ENCODE measurements at regions not wholly inside any gene's neighbourhood (a gene's known extent, or its start where the extent isn't known, plus 50 kb on each side); places are given as distances from the start of the nearest gene placed in this dataset.

DNA sequence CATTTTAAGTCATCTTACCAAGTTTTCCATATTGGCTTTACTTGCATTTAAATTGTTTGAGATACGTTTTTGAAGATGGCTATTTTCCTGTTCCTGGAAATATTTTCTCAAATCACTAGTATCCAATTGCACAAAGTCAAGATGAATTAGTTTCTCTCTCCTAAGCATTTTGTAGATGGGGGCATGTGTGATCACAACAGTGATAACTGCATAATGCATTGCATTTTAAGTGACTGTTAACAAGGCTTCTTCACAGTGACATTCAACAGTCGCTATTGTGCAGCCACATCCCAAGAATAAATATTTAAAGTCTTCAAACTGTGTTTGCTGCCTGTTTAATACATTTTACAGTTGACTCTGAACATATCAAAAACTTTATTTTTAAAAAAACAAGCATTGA lies 694.2 kb upstream of the CDH7 start:
- DNase-seq (ENCODE audit: low spot score in 2 of 2): no peak
- Histone ChIP-seq H3K27ac (no peak overlapping the region), H3K4me3 (no peak overlapping the region), H3K36me3 (no peaks in the 10 kb centered on the region), H3K9me3 (no peaks in the 10 kb centered on the region), H3K4me1 (no peaks in the 10 kb centered on the region), H3K27me3 (no peaks in the 10 kb centered on the region)
- TF ChIP-seq CTCF (IDR thresholded peaks at IDR 0.05): no peak
- intact Hi-C loops (cut with DNase I): no loop called here

DNA sequence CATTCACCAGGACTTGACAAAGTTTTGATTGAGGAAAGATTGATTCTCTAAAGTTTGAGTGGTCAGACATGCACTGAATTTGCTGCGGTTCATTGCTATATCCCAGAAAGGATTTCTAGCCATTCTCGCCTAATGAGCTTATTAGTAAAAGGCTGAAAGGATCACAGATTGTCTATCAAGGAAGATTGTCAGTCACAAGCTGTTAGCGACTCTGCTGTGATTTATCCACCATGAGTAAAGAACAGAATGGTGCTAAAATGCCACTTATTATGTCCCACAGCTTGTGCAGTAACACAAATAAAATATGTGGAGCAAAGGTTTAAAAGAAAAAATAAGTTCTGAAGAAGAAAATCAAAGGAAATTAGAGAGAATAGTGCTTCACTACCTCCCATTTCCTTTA lies 701.2 kb upstream of the CDH7 start:
- no peaks in the 10 kb centered on the region for H3K27me3 ChIP-seq
- no peaks in the 10 kb centered on the region for H3K36me3 ChIP-seq
- H3K27ac ChIP-seq: no peak overlapping the region
- DNase-seq (ENCODE audit: low spot score in 2 of 2): no peak
- H3K4me3 ChIP-seq: no peak overlapping the region
- intact Hi-C loops (cut with DNase I): no loop called here
- H3K4me1 ChIP-seq: no peaks in the 10 kb centered on the region
- TF ChIP-seq CTCF (IDR thresholded peaks at IDR 0.05): no peak
- no peaks in the 10 kb centered on the region for H3K9me3 ChIP-seq

GRCh38 chr18:65039578-65039977 lies 711.2 kb upstream of the CDH7 start:
- H3K9me3 ChIP-seq: no peaks in the 10 kb centered on the region
- H3K4me1 ChIP-seq: no peaks in the 10 kb centered on the region
- H3K4me3 ChIP-seq: no peak overlapping the region
- no peaks in the 10 kb centered on the region for H3K36me3 ChIP-seq
- TF ChIP-seq CTCF (IDR thresholded peaks at IDR 0.05): no peak
- H3K27ac ChIP-seq: no peak overlapping the region
- DNase-seq (ENCODE audit: low spot score in 2 of 2): no peak
- H3K27me3 ChIP-seq: no peaks in the 10 kb centered on the region
- intact Hi-C loops (cut with DNase I): no loop called here

DNA sequence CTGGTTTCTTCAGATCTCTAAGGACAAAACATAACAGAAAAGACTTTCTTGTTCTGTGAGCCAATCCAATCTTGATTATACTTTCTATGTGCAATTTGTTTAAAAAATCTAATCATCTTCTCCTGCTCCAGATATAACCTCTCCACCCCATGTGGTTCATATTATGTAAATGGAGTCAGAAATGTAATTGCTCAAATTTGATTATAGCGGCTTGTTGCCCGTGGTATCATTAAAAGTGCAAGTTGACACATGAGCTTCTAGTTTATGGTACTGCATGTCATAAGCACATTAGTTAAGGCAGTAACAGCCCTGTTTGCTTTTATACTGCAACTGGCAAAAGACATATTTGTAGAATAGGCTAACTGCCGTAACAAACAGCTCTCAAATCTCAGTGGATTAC lies 715.1 kb upstream of the CDH7 start:
- intact Hi-C loops (cut with DNase I): no loop called here
- DNase-seq (ENCODE audit: low spot score in 2 of 2): no peak
- H3K27me3 ChIP-seq: no peaks in the 10 kb centered on the region
- no peak overlapping the region for H3K4me3 ChIP-seq
- no peak overlapping the region for H3K27ac ChIP-seq
- no peaks in the 10 kb centered on the region for H3K36me3 ChIP-seq
- no peaks in the 10 kb centered on the region for H3K4me1 ChIP-seq
- no peak for TF ChIP-seq CTCF (IDR thresholded peaks at IDR 0.05)
- no peaks in the 10 kb centered on the region for H3K9me3 ChIP-seq

DNA sequence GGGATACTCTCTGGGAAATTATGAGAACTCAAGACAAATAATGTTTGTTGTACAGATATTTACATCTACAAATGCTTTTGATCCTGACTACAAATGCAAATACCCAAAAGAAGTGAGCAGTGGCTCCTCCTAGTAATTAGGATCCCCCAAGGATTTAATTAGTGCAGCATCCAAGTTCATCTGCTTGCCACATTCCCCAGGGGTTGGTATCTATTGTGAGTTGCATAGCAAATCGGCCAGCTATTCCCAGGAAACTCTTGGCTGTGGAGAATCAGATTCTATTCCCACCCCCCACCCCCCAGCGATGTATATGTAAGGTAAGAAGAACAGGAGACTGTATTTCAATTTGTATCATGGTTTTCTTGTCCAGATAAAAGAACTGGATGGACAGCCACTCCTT lies 725.1 kb upstream of the CDH7 start:
- H3K4me3 ChIP-seq: no peak overlapping the region
- peaks cover 0 to 3% of the 10 kb centered on the region in 2 donors for H3K9me3 ChIP-seq
- intact Hi-C loops (cut with DNase I): no loop called here
- no peaks in the 10 kb centered on the region for H3K27me3 ChIP-seq
- H3K4me1 ChIP-seq: no peaks in the 10 kb centered on the region
- no peak for TF ChIP-seq CTCF (IDR thresholded peaks at IDR 0.05)
- H3K27ac ChIP-seq: no peak overlapping the region
- no peaks in the 10 kb centered on the region for H3K36me3 ChIP-seq
- DNase-seq (ENCODE audit: low spot score in 2 of 2): no peak

DNA sequence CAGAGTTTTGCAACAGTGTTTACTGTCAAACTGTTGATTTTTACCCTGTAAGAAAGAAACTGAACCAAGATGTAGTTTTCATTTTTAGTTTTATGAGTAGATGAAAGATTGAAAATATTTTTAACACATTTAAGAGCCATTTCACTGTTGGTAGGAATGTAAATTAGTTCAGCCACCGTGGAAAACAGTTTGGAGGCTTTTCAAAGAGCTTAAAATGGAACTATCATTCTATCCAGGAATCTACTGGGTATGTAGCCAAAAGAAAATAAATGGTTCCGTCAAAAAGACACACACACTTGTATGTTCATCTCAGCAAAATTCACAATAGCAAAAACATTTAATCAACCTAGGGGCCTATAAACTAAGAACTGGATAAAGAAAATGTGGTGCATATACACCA lies 729.8 kb upstream of the CDH7 start:
- intact Hi-C loops (cut with DNase I): no loop called here
- Histone ChIP-seq H3K27me3 (no peaks in the 10 kb centered on the region), H3K9me3 (peaks cover 0 to 3% of the 10 kb centered on the region in 2 donors), H3K36me3 (no peaks in the 10 kb centered on the region), H3K4me3 (no peak overlapping the region), H3K4me1 (no peaks in the 10 kb centered on the region), H3K27ac (no peak overlapping the region)
- TF ChIP-seq CTCF (IDR thresholded peaks at IDR 0.05): no peak
- no peak for DNase-seq (ENCODE audit: low spot score in 2 of 2)
